ENCODE measurements at regions not wholly inside any gene's neighbourhood (a gene's known extent, or its start where the extent isn't known, plus 50 kb on each side); places are given as distances from the start of the nearest gene placed in this dataset.

DNA sequence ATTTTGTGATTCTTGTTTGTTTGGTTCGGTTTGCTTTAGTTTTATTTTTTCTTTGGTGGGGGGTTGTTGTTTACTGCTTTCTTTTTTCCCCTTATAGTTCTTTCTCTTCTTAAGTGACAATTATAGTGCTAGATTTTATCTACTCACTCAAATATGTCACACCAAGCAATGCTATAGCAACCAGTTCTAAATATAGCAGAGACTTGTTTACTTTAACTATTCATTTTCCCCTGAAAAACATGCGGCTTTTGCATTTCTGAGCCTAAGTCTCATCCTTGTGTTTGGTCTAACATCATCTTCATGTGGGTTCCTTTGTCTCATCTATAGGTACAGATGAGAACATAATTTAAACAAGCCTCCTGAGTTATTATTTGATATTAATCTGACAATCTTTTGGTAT, 676.6 kb downstream of the FAT4 start:
- Histone ChIP-seq H3K27ac (ENCODE audit: control insufficient read depth, insufficient read depth) (no peak overlapping the region), H2AFZ (ENCODE audit: control insufficient read depth, low read depth, low read length) (no peak overlapping the region), H3K36me3 (ENCODE audit: control insufficient read depth in 2 of 2, insufficient read depth in 2 of 2, low read length in 1 of 2) (no peaks in the 10 kb centered on the region), H3K4me1 (ENCODE audit: control insufficient read depth, insufficient read depth, low read length) (no peaks in the 10 kb centered on the region), H4K20me1 (ENCODE audit: control insufficient read depth, insufficient read depth) (no peaks in the 10 kb centered on the region), H3K9me3 (replicated peaks; ENCODE audit: control insufficient read depth, insufficient read depth, low read length) (no peaks in the 10 kb centered on the region), H3K9ac (ENCODE audit: control insufficient read depth, insufficient read depth, low read length) (no peak overlapping the region), H3K79me2 (ENCODE audit: control insufficient read depth, insufficient read depth, low read length) (no peaks in the 10 kb centered on the region), H3K27me3 (replicated peaks in 1 of 2; ENCODE audit: control insufficient read depth in 2 of 2, insufficient read depth in 2 of 2, low read length in 1 of 2) (no peaks in the 10 kb centered on the region), H3K4me3 (no peak overlapping the region), H3K4me2 (ENCODE audit: control insufficient read depth, insufficient read depth) (no peak overlapping the region)
- BruUV-seq (replicated peaks), result no TSS peak
- ChIA-PET SMC1A (ENCODE audit: uncharacterized antibody, unreplicated experiment) (no interaction called here), RAD21 (ENCODE audit: unreplicated experiment) (no interaction called here), POLR2A (no interaction called here), CTCF (no interaction called here)
- FAIRE-seq, result no peak
- ATAC-seq, result no peak
- 0% methylated on average over 2 of the region's 2 CpGs for WGBS (ENCODE audit: insufficient coverage, insufficient replicate concordance, low lambda C conversion rate, missing lambda C conversion rate)
- no peak for DNase-seq (ENCODE audit: low read depth, low spot score)
- TF ChIP-seq CBFB (IDR thresholded peaks at IDR 0.05; ENCODE audit: low read depth), result no peak
- TF ChIP-seq SUPT20H (IDR thresholded peaks at IDR 0.05; ENCODE audit: borderline replicate concordance, control insufficient read depth, low read depth, low read length), result no peak
- no peak for TF ChIP-seq CHD4 (IDR thresholded peaks at IDR 0.05)
- TF ChIP-seq PML (IDR thresholded peaks at IDR 0.05; ENCODE audit: low read length), result no peak
- no peak for TF ChIP-seq RAD51 (IDR thresholded peaks at IDR 0.05)
- TF ChIP-seq YBX1 (IDR thresholded peaks at IDR 0.05), result no peak
- no peak for TF ChIP-seq SMAD1 (IDR thresholded peaks at IDR 0.05; ENCODE audit: low read depth, partially characterized antibody)
- TF ChIP-seq EP300 (IDR thresholded peaks at IDR 0.05; ENCODE audit: borderline replicate concordance in 1 of 2, control insufficient read depth in 1 of 2, low read depth in 2 of 2, low read length in 2 of 2), result no peak
- TF ChIP-seq KAT2A (conservative IDR thresholded peaks at IDR 0.05; ENCODE audit: control insufficient read depth, low read depth, low read length), result no peak
- no peak for TF ChIP-seq PAX5 (IDR thresholded peaks at IDR 0.05; ENCODE audit: borderline replicate concordance, low read depth, low read length)
- no peak for TF ChIP-seq MXI1 (IDR thresholded peaks at IDR 0.05; ENCODE audit: low read depth, low read length)
- TF ChIP-seq CREM (IDR thresholded peaks at IDR 0.05; ENCODE audit: low read depth), result no peak
- no peak for TF ChIP-seq HDAC2 (IDR thresholded peaks at IDR 0.05)
- no peak for TF ChIP-seq RELA (IDR thresholded peaks at IDR 0.05; ENCODE audit: borderline replicate concordance, partially characterized antibody)
- no peak for TF ChIP-seq BCL11A (IDR thresholded peaks at IDR 0.05; ENCODE audit: low read depth, low read length)
- TF ChIP-seq IRF3 (IDR thresholded peaks at IDR 0.05), result no peak
- TF ChIP-seq SREBF1 (IDR thresholded peaks at IDR 0.05; ENCODE audit: low read length), result no peak
- in situ Hi-C loops (cut with MboI), result no loop called here
- intact Hi-C loops (cut with micrococcal nuclease; ENCODE audit: unreplicated experiment), result no loop called here
